ENCODE measurements at regions not wholly inside any gene's neighbourhood (a gene's known extent, or its start where the extent isn't known, plus 50 kb on each side); places are given as distances from the start of the nearest gene placed in this dataset.
A peak's percentile ranks its signal among the peaks of the same experiment; 100 is the strongest.

DNA sequence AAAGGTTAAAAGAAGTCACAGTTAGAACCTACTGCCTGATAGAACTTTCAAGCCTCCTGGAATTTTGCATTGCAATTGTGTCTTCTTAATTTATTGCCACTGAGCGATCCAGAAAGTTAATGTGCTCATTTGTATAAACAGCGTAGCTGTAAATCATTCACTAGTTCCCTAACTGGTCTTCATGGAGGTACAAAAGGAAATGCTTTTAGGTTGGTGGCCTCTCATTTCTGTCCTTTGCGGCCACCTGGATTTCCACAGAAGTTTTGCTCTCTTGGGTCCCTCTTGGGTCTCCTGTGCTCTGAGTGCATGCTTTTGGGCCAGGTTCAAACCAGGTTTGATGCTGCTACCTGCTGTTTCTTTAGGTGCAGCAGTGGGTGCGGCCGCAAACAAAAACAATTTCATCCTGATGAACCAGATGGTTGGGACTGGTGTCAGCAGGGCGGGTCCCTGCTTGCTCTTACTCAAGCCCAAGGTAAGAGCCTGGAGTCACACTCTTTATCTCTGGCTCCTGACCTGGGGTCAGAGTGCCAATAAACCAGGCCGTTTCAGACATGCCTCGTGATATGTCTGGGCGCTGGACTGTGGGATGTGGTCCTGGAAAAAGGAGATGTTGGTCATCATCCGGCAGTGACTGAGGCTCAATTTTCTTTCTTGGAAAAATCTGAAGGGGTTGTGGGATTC lies 270.1 kb downstream of the PTTG2 start:
- DNase-seq (ENCODE audit: low read depth), result no peak

DNA sequence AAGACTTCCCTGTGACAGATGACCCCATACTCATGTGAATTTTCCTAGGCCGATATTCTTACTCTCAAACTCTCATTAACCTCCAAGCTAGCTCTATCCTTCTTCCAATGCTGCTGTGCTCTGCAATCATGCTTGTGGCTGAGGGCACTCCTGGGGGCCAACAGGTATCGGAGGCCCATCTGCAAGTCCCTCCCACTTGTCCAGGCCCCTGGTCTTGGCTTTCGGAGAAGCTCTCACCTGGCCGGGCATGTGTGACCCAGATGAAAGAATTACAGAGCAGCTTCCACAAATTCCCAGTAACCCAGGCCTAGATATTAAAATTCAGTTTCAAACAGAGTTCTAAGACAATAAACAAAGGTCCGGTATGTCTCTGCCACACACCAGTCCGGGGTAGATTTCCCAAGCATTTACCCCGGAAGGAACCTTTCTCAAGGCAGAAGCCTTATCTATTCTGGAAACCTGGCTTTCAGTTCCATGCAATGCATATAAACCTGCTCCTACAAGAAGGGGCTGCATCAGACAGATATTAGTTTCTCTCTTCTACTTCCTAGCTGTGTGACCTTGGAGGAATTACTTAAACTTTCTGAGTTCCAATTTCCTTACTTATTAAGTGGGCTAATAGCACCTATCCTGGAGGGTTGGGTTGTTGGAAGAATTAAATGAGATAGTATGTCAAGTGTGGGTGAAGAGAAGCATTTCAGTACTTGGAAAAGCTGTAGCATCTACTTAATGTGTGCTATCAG lies 270.8 kb downstream of the PTTG2 start:
- DNase-seq (ENCODE audit: low read depth), result no peak

DNA sequence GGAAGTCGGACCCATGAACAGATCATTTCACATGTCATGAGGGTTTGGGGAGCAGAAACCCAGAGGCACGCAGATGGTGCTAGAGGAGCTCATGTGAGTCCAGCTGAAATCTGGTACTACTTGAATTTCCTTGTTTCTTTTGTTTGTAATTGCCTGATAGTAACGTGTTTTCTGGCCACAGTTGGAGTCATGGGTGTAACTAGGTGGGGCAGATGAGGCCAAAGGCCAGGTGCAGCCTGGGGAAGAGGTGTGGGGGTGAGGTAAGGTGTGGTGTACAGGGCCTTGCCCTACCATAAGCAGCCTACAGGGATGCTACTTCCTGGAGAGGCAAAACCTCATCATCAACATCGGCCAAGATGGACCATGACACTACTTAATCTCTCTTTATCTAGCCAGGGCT lies 271.4 kb downstream of the PTTG2 start:
- DNase-seq (ENCODE audit: low read depth), result no peak

DNA sequence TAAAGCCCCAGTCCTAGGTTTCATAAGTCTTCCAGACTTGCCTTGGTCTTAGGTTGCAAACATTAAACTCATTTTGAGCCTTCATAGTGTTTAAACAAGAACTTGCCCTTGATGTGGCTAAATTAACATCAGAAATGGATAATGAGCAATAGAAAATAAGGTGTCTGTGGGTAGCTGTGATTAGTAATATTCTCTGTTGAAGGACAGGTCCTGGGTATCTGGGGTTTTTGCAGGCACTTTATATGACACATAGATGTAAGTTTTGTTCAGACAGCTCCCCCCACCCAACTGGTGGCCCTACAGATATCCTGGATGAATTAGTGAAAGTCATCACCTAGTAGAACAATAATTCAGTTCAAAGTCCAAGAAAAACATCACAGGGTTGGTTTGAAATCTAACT lies 272.5 kb downstream of the PTTG2 start:
- no peak for DNase-seq (ENCODE audit: low read depth)

DNA sequence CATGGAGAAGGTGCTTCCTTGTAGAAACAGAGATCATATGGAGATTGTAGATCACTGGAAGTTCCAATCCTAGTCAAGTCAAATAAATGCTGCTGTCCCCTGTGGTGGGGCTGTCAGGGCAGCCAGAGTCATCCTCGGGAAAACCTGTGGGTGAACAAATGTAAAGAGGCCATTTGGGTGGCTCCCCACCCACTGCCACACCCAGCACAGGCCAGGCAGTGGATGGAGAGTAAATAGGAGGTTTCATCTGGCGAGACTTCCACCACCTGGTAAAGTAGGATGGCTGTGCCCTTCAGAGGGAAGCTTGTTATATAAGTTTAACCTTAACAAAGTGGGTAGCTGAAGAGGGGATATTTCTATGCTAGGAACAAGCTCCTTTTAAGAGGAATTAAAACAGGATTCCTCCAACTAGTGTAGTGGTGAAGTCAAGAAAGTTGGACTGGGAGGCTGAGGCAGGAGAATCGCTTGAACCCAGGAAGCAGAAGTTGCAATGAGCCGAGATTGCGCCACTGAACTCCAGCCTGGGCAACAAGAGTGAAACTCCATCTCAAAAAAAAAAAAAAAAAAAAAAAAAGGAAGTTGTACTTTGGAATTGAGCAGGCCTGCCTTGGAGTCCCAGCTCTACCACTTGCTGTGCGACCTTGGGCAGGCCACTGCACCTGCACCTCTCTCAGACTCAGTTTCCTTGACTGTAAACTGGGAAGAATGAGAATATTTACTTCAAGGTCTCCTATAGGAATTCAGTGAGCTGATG lies 273.7 kb downstream of the PTTG2 start:
- DNase-seq (ENCODE audit: low read depth), result no peak

DNA sequence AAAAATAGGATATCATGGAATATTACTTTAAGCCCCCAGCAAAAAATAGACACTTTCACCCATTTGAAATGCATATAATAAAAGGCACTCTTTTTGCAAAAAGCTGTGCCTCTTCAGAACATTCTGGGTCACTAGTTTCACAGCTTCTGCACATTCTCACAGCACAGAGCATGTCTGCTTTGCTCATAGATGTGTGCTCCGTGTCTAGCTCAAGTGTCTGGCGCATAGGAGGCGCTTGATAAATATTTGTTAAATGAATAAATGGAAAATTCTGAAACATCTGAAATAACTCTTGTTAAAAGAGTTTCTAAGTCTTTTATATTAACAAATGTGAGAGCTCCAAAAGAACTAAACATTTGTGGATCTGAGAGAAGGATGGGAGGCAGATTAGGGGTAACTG lies 275.2 kb downstream of the PTTG2 start:
- DNase-seq (ENCODE audit: low read depth), result no peak

DNA sequence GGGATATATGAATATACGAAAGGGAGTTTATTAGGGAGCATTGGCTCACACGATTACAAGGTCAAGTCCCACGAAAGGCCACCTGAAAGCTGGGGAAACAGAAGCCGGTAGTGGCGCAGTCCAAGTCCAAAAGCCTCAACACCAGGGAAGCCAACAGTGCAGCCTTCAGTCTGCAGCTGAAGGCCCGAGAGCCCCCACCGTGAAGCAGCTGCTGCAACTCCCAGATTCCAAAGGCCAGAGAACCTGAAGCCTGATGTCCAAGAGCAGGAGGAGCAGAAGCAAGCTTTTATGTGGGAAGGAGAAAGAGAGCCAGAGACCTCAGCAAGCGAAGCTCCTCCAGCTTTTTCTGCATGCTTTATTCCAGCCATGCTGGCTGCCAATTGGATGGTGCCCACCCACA lies 275.8 kb downstream of the PTTG2 start:
- no peak for DNase-seq (ENCODE audit: low read depth)

DNA sequence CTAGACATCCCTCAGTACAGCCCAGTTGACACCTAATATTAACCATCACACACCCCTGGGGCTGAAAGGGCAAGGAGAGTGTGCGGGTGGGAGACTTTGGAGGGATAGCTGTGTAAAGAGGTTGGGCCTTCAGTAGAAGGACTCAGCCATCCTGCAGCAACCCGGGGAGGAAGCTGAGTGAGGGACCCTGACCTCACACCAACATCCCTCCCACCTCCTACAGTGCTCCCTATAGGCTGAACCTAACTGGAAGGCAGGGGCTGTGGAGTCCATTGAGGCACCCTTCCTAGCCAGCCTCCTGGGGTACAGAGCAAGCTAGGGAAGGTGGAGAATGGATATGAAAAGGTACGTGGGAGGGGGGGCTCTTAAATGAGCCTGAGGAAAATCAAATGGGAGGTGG lies 276.3 kb downstream of the PTTG2 start:
- no peak for DNase-seq (ENCODE audit: low read depth)

DNA sequence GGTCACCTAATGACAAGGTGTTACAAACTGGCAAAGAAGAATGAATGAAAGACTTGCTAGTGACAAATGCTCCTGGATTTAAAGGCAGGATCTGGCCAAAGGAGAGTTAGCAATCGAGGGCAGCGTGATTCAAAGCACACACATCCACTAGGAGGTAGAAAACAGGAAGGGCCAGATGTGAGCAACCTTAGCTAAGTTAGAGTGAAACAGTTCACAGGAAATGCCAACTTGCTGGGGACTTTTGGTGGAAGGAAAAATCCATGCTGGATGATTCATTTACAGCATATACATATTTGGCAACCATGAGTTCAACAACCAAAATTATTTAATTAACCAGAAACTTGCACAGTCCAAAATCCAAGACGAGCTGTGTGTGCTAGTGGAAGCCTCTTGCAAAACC lies 276.9 kb downstream of the PTTG2 start:
- peak; percentile 83 for DNase-seq (ENCODE audit: low read depth)

DNA sequence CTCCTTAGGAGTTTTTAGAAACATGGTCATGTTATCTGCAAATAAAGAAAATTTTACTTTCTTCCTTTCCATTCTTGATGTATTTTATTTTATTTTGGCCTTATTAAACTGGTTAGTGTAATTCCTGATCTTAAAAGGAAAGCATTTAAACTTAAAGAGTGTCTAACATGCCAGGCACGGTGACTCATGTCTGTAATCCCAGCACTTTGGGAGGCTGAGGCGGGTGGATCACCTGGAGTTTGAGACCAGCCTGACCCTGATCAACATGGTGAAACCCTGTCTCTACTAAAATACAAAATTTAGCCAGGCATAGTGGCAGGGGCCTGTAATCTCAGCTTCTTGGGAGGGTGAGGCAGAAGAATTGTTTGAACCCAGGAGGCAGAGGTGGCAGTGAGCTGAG lies 281.3 kb downstream of the PTTG2 start:
- DNase-seq (ENCODE audit: low read depth), result no peak

DNA sequence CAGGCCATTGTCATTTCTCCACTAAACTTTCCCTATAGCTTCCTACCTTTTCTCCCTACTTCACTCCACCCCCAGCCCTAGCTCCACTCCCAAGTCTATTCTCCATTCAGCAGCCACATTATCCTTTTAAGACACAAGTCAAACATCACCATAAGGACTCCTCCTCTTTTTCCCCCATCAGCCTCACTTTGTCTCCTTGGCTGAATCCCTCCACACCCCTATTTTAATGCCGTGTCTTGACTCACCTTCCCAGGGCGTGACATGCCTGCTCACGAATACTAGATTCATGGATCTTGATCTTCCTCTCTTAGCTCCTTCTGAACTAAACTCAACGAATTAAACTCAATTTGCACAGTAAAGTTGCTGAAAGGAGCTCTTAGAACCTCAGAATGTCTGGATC lies 281.9 kb downstream of the PTTG2 start:
- no peak for DNase-seq (ENCODE audit: low read depth)

DNA sequence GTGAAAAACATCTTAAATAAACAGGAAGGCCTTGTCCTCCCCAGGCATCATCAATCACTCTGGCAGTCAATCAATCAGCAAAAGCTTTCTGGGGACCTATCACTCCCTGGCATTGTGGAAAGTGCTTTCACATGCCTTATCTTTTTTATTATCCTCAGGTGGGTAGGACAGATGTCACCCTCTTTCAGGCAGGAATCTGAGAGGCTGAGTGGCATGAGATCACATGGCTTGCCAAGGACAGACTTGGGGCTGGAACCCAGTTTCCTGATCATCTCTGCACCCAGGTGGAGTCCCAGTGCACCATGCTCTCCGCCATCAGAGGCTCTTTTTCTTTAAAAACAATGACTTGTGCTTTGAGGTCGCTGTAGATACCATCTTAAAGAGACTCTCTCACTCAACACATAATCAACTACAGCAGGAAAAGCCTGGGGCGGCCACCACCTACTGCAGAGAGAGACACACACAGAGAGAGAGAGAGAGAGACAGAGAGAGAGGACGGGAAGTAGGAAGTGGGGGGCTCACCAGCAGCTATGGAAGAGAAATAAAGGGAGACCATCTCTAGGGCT lies 282.7 kb downstream of the PTTG2 start:
- DNase-seq (ENCODE audit: low read depth), result no peak

DNA sequence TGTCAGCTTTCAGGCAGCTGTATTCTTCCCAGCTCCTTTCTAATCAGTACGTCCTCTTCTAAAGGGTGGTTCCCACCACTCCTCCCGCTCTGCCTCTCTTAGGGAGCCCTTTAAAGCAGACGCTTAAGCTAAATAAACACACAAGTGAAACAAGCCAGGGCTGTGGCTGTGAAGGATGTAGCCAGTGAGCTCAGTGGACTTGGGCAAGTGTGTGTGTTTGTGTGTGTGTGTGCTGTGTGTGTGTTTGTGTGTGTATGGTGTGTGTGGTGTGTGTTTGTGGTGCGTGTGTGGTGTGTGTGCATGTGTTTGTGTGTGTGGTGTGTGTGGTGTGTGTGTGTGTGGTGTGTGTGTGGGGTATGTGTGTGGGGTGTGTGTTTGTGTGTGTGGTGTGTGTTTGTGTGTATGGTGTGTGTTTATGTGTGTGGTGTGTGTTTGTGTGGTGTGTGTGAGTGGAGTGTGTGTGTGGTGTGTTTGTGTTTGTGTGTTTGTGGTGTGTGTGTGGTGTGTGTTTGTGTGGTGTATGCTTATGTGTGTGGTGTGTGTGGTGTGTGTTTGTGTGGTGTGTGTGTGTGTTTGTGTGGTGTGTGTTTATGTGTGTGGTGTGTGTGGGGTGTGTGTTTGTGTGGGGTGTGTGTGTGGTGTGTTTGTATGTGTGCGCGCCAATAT lies 283.3 kb downstream of the PTTG2 start:
- no peak for DNase-seq (ENCODE audit: low read depth)

DNA sequence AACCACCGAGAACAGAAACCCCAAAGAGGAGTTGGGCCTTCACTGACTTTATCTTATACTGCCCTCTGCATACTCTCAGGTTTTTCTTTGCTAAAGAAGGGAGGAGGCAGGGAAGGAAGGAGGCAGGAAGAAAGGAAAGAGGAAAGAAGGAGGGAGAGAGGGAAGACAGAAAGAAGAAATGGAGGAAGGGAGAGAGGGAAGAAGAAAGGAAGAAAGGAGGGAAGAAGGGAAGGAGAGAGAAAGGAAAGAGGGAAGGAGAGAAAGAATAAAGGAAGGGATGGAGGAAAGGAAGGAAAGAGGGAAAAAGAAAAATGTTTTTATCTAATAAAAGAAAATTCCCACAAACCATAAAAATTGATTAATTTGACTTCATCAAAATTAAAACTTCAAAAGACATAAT lies 294.6 kb downstream of the PTTG2 start:
- DNase-seq (ENCODE audit: low read depth), result no peak

DNA sequence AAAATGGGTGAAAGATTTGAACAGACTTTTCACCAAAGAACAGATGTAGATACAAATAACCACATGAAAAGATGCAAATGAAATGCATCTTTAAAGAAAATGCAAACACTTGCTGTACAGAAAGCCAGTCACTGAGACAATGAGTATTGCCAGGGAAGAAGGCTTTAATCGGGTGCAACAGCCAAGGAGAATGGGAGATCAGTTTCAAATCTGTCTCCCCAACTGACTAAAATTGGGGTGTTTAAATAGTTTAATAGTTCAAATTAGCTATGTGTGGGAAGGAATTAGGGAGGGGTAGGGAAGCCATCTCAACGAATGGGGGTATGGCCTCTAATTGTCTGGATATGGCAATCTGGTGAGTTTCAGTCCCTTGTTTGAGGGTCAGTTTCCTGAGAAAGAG lies 295.4 kb downstream of the PTTG2 start:
- DNase-seq (ENCODE audit: low read depth), result no peak

DNA sequence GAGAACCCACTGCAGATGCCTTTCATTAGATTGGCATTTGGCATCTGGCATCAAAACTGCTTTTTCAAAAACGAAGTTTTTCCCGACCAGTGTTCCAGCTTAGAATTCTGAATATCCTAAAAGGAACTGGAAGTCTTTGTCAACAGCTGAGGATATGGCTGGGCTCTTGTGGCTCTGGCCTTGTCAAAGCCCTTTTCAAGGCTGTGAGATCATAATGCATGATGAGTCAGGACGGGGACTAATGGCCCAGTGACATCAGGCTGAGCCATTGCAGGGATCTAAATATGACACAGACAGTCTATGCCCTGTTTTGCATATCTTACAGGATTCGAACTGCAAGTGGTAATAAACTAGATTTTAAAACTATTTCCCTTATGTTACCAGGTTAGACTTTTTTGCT lies 306.4 kb downstream of the PTTG2 start:
- DNase-seq (ENCODE audit: low read depth), result peak; percentile 70

DNA sequence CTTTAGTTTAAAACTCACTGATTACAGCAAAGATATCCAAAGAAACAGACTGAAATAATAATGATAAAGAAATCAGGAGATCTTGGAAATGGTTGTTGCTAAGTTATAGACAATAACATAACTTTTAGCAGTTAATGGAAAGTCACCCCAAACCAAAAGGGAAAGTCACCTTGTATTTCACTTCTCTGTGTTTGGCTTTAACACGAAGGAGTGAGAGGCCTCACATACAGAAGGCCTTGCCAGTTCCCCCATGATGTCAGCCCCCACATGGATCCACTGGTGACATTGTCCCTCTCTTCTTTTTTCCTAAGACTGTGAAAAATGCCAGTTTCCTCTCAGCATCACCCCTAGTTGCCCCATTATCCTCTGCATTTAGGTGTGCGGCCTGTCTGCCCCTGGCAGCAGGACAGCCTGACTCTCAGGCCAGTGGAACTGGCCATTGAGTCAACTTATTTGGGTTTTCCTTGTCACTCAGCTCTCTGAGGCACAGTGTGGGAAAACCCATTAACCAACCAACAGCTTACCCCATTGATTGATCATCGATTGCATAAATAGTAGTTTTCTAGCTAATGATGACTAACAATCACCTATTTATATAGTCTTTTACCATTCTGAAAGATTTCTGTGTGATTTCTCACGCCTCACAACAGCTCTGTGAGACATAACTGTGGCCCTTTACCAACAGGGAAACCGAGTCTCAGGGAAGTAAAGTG lies 308.1 kb downstream of the PTTG2 start:
- DNase-seq (ENCODE audit: low read depth), result no peak

DNA sequence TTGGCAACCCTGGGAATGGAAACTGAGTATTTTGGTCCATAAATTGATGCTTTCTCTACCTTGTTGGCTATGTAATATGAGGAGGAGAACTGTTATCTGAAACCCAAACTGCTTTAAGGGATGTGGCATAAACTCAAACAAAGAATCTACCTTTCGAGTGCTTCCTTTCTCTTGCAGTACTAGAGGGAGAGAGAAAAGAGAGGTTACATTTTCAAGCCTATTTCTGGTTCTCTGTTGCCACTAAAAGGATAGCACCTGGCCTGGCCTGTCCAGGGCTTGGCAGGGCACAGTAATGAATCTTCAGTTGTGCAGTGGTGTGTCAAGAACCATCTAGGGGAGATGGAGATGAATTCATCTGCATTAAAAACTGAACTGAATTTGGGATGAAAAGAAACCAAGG lies 308.6 kb downstream of the PTTG2 start:
- no peak for DNase-seq (ENCODE audit: low read depth)

DNA sequence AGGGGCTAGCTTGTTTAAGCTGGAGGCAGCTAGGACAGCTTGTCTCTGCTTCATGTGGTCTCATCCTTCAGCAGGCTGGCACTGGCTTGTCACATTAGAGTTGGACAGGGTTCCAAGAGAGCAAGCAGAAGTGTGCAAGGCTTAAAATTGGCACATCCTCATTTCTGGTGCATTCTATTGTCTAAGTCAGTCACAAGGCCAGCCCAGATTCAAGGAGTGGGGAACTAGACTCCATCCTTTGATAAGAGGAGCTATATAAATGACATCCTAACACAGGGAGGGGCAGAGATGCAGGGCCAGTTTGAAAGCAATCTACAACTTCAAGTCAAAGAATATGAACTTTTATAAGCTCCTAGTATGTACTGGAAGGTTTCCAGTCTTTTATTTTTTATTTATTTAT lies 313.2 kb downstream of the PTTG2 start:
- no peak for DNase-seq (ENCODE audit: low read depth)

DNA sequence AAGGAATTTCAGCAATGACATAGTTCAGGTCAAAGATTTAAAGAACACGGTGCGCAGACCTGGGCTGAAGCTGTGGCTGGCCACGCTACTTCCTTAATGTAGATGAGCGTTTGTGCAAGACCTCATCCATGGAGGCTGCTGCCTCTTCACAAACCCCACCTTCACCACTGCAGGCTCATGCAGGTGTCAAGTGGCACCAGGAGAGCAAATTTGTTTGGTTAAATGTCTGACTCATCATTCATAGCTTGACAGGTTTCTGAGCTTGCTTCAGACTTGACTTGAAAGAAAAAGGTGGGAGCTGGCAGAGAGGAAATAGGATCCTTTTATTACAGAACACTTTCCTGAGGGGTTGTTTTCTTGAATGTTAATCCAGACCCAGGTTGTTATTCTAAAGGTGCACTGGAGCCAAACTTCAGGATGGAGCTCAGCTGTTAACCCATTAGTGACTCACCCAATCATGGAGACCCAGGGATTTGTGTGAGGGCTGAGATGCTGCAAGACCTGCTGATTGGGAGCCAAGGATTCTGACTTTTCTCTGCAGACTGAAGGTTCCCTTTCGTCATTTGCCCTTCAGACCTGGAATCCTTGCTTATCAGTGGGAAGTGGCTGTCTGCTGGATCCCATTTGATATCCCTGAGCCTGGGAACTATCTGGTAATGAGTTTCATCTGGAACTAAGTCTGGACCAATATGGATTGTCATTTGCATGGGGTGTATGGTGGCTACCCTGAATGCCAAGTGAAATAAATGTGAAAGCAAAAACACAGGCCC lies 315.3 kb downstream of the PTTG2 start:
- peak; percentile 31 for DNase-seq (ENCODE audit: low read depth)
